ENCODE measurements at regions not wholly inside any gene's neighbourhood (a gene's known extent, or its start where the extent isn't known, plus 50 kb on each side); places are given as distances from the start of the nearest gene placed in this dataset.

- POLR2A ChIA-PET: interaction anchor here (1.0 kb wide), 1 partner anchor 59 kb away, joined by 3 read pairs; no protein-coding TSS in a partner anchor
These were observed 57.6 kb upstream of the RGMA start for GRCh38 chr15:93146601-93147000.

GRCh38 chr15:93146196-93146595 is 57.2 kb upstream of the RGMA start:
- ATAC-seq (no peak), DNase-seq (ENCODE audit: low spot score) (no peak)
- Mint-ChIP-seq H3K4me1 (peaks cover 8% of the 10 kb centered on the region), H3K36me3 (no peaks in the 10 kb centered on the region), H3K27ac (no peak overlapping the region), H3K9me3 (peaks cover 8% of the 10 kb centered on the region), H3K27me3 (ENCODE audit: low read depth) (peaks cover 3% of the 10 kb centered on the region; the same call in 1 of the 2 replicates), H3K4me3 (no peak overlapping the region)
- TF ChIP-seq ZNF425 (CRISPR knock-in tag; conservative IDR thresholded peaks at IDR 0.05): no peak
- TF ChIP-seq CREB1 (CRISPR knock-in tag; IDR thresholded peaks at IDR 0.05): no peak
- TF ChIP-seq OVOL2 (CRISPR knock-in tag; IDR thresholded peaks at IDR 0.05; ENCODE audit: borderline replicate concordance): no peak
- TF ChIP-seq ZNF532 (CRISPR knock-in tag; IDR thresholded peaks at IDR 0.05; ENCODE audit: borderline replicate concordance): no peak
- no peak for TF ChIP-seq NFE2L1 (CRISPR knock-in tag; IDR thresholded peaks at IDR 0.05)
- TF ChIP-seq GRHL2 (CRISPR knock-in tag; IDR thresholded peaks at IDR 0.05; ENCODE audit: insufficient replicate concordance, severe bottlenecking): no peak
- TF ChIP-seq TCF7 (CRISPR knock-in tag; IDR thresholded peaks at IDR 0.05; ENCODE audit: low read depth): no peak
- CTCF ChIA-PET: interaction anchor here (0.5 to 1.7 kb wide), 3 partner anchors 16 to 188 kb away, joined by 3 to 4 read pairs (median 4); no protein-coding TSS in a partner anchor
- POLR2A ChIA-PET: interaction anchor here (1.0 kb wide), 1 partner anchor 58 kb away, joined by 3 read pairs; no protein-coding TSS in a partner anchor

More at GRCh38 chr15:93146601-93147000, 57.6 kb upstream of the RGMA start:
- DNase-seq (ENCODE audit: low spot score) (no peak), ATAC-seq (no peak)
- CTCF ChIA-PET: interaction anchor here (0.6 to 1.7 kb wide), 3 partner anchors 16 to 188 kb away, joined by 3 to 4 read pairs (median 3); no protein-coding TSS in a partner anchor
- no peaks in the 10 kb centered on the region for H3K36me3 Mint-ChIP-seq
- no peak overlapping the region for H3K4me3 Mint-ChIP-seq
- H3K27me3 Mint-ChIP-seq (ENCODE audit: low read depth): peaks cover 3% of the 10 kb centered on the region; the same call in 1 of the 2 replicates
- peaks cover 12% of the 10 kb centered on the region for H3K4me1 Mint-ChIP-seq
- peaks cover 8% of the 10 kb centered on the region for H3K9me3 Mint-ChIP-seq
- TF ChIP-seq ERG (CRISPR knock-in tag; IDR thresholded peaks at IDR 0.05) (no peak), TCF7 (CRISPR knock-in tag; IDR thresholded peaks at IDR 0.05; ENCODE audit: low read depth) (no peak), CBFB (CRISPR knock-in tag; IDR thresholded peaks at IDR 0.05; ENCODE audit: low read depth) (no peak), GABPB1 (CRISPR knock-in tag; IDR thresholded peaks at IDR 0.05) (no peak), ZNF396 (CRISPR knock-in tag; IDR thresholded peaks at IDR 0.05; ENCODE audit: borderline replicate concordance) (no peak)
- no peak overlapping the region for H3K27ac Mint-ChIP-seq

GRCh38 chr15:93144463-93145236 is 55.6 kb upstream of the RGMA start:
- Mint-ChIP-seq H3K27me3 (ENCODE audit: low read depth) (peaks cover 14% of the 10 kb centered on the region), H3K4me3 (no peak overlapping the region), H3K4me1 (no peaks in the 10 kb centered on the region), H3K9me3 (peaks cover 8% of the 10 kb centered on the region), H3K36me3 (no peaks in the 10 kb centered on the region), H3K27ac (no peak overlapping the region)
- ATAC-seq (no peak), DNase-seq (ENCODE audit: low spot score) (no peak)
- ChIA-PET CTCF (interaction anchor here (1.7 kb wide), 1 partner anchor 18 kb away, joined by 3 read pairs; no protein-coding TSS in a partner anchor), POLR2A (no interaction called here)
- TF ChIP-seq CREB1 (CRISPR knock-in tag; IDR thresholded peaks at IDR 0.05) (no peak), EMX1 (CRISPR knock-in tag; IDR thresholded peaks at IDR 0.05) (no peak), ZNF317 (CRISPR knock-in tag; IDR thresholded peaks at IDR 0.05; ENCODE audit: borderline replicate concordance, low read depth) (no peak), NR1H2 (CRISPR knock-in tag; IDR thresholded peaks at IDR 0.05) (no peak), USF1 (CRISPR knock-in tag; IDR thresholded peaks at IDR 0.05) (no peak), TEAD1 (CRISPR knock-in tag; IDR thresholded peaks at IDR 0.05) (no peak), PRDM15 (CRISPR knock-in tag; IDR thresholded peaks at IDR 0.05) (no peak), ZNF416 (CRISPR knock-in tag; IDR thresholded peaks at IDR 0.05) (no peak)
